Superior temporal gyrus (tissue), 1 donor: ENCODE measurements at regions not wholly inside any gene's neighbourhood (a gene's known extent, or its start where the extent isn't known, plus 50 kb on each side); places are given as distances from the start of the nearest gene placed in this dataset.

ENCODE experiments used
- DNase-seq: peaks from one replicate; pipeline ENCODE4 v3.0.0-alpha.2; 2016; ENCODE audit errors: extremely low spot score

- no peak for DNase-seq
Measured at GRCh38 chr4:10983885-10984640, 299.5 kb upstream of the CLNK start.

- no peak for DNase-seq
Measured at GRCh38 chr4:10983268-10983667, 298.7 kb upstream of the CLNK start.

- no peak for DNase-seq
Measured at GRCh38 chr4:10982305-10982704, 297.7 kb upstream of the CLNK start.

- no peak for DNase-seq
Measured at GRCh38 chr4:10981576-10981975, 297.0 kb upstream of the CLNK start.

- no peak for DNase-seq
Measured at GRCh38 chr4:10981096-10981495, 296.5 kb upstream of the CLNK start.

- DNase-seq: no peak
Measured at GRCh38 chr4:10979032-10979431, 294.5 kb upstream of the CLNK start.

- DNase-seq: no peak
Measured at GRCh38 chr4:10977534-10977933, 293.0 kb upstream of the CLNK start.

GRCh38 chr4:10974371-10974770 is 289.8 kb upstream of the CLNK start:
- DNase-seq: no peak

GRCh38 chr4:10973686-10974085 is 289.1 kb upstream of the CLNK start:
- no peak for DNase-seq

GRCh38 chr4:10971800-10972401 is 287.3 kb upstream of the CLNK start:
- no peak for DNase-seq

- no peak for DNase-seq
Measured at GRCh38 chr4:10965196-10965595, 280.6 kb upstream of the CLNK start.

- no peak for DNase-seq
Measured at GRCh38 chr4:10963958-10964703, 279.6 kb upstream of the CLNK start.

GRCh38 chr4:10963241-10963640 is 278.7 kb upstream of the CLNK start:
- no peak for DNase-seq

GRCh38 chr4:10962246-10962645 is 277.7 kb upstream of the CLNK start:
- no peak for DNase-seq

- no peak for DNase-seq
Measured at GRCh38 chr4:10960389-10960788, 275.8 kb upstream of the CLNK start.

GRCh38 chr4:10959586-10959985 is 275.0 kb upstream of the CLNK start:
- peak; percentile 37 for DNase-seq

GRCh38 chr4:10958226-10958856 is 273.8 kb upstream of the CLNK start:
- DNase-seq: no peak

- DNase-seq: no peak
Measured at GRCh38 chr4:10951306-10951705, 266.7 kb upstream of the CLNK start.

- no peak for DNase-seq
Measured at GRCh38 chr4:10949039-10949733, 264.6 kb upstream of the CLNK start.

GRCh38 chr4:10947898-10948297 is 263.3 kb upstream of the CLNK start:
- DNase-seq: no peak

GRCh38 chr4:10944321-10944720 is 259.8 kb upstream of the CLNK start:
- DNase-seq: no peak

GRCh38 chr4:10942156-10942555 is 257.6 kb upstream of the CLNK start:
- DNase-seq: no peak
